ENCODE measurements at regions not wholly inside any gene's neighbourhood (a gene's known extent, or its start where the extent isn't known, plus 50 kb on each side); places are given as distances from the start of the nearest gene placed in this dataset.

DNA sequence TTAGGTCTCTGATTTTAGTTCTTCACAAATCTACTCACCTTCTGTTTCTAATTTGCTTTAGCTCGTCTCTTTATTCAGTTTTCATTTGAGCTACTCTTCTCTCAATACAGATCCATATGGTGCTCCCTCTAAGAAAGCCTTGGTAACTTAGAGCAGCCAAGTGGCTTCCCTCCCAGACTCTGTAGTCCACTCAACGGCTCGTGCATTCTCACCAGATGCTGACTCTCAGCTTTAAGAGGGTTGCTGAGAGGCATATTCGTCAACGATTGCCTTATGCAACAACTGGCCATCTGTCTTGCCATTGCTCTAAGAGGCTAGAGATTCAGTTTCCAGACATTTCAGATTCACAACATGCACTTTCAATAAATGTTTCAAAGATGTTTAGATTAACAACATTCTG is 785.8 kb upstream of the SLC10A2 start:
- no peaks in the 10 kb centered on the region for H3K4me1 Mint-ChIP-seq (ENCODE audit: low read depth)
- peaks cover 8% of the 10 kb centered on the region for H3K9me3 Mint-ChIP-seq (ENCODE audit: insufficient read depth)

DNA sequence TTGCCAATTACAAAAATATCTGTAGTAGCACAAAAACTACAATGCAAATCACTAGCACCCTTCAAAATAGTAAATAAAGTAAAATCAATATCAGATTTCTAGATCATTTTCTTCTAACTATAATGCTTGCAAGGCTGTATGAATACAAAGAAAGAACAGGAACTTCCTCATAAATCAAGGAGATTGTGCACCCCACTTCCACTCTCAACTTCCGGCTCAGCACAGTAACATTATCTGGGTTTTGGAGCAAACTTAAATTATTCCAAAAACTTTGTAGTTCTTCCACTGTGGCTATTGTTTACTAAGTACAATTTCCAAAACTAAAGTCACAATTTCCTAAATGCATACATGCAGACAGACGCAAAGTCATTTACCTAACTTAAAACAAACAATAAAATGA is 778.3 kb upstream of the SLC10A2 start:
- DNase-seq: no peak
- CTCF ChIA-PET: no interaction called here
- POLR2A ChIA-PET: no interaction called here
- Mint-ChIP-seq H3K4me1 (ENCODE audit: low read depth) (no peaks in the 10 kb centered on the region), H3K36me3 (ENCODE audit: low read depth) (no peaks in the 10 kb centered on the region), H3K27ac (no peak overlapping the region), H3K9me3 (ENCODE audit: insufficient read depth) (peaks cover 11% of the 10 kb centered on the region), H3K4me3 (no peak overlapping the region), H3K27me3 (ENCODE audit: low read depth) (no peaks in the 10 kb centered on the region)
- ATAC-seq: no peak

More for the DNA sequence above, 785.8 kb upstream of the SLC10A2 start:
- H3K36me3 Mint-ChIP-seq (ENCODE audit: low read depth): no peaks in the 10 kb centered on the region
- no peak overlapping the region for H3K27ac Mint-ChIP-seq
- CTCF ChIA-PET: no interaction called here
- no peak overlapping the region for H3K4me3 Mint-ChIP-seq
- no peak for ATAC-seq
- DNase-seq: no peak
- POLR2A ChIA-PET: no interaction called here
- H3K27me3 Mint-ChIP-seq (ENCODE audit: low read depth): no peaks in the 10 kb centered on the region

DNA sequence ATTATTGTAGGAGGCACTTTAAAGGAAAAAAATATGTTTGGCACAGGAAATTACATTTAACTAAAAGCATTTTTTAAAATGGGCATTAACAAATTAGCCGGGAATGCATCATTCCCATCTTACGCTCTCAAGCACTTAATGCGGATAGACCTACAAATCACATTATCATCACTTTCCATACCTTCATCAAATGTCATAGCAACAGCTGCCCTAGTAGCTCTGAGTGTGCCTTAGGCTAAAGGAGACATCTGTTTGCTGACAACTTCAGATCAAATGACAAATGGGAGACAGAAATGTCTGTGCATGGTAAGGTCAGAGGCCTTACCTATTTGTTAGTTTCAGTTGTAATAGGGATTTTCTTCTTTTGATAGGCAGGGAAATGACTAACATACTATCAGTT is 773.2 kb upstream of the SLC10A2 start:
- H3K4me3 Mint-ChIP-seq: no peak overlapping the region
- no peak overlapping the region for H3K27ac Mint-ChIP-seq
- H3K36me3 Mint-ChIP-seq (ENCODE audit: low read depth): no peaks in the 10 kb centered on the region
- ChIA-PET CTCF (no interaction called here), POLR2A (no interaction called here)
- H3K4me1 Mint-ChIP-seq (ENCODE audit: low read depth): no peaks in the 10 kb centered on the region
- no peak for ATAC-seq
- no peaks in the 10 kb centered on the region for H3K27me3 Mint-ChIP-seq (ENCODE audit: low read depth)
- no peak for DNase-seq
- peaks cover 2% of the 10 kb centered on the region for H3K9me3 Mint-ChIP-seq (ENCODE audit: insufficient read depth)

DNA sequence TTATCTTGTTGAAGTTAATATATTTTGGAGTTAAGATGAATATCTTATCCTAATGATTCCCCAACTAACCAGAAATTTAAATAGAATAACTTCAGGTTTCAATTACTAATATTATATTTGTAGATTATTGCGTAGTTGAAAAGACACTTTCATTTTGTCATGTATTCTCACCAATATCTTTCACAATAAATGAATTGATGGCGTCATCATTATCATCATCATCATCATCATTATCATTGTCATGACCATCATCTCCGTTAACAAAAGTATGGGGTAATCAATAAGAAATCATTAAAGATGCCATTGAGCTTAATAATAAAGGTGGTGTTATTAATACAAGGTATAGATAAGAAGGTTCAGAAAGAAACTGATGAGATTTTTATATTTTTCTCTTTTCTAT is 768.8 kb upstream of the SLC10A2 start:
- Mint-ChIP-seq H3K27me3 (ENCODE audit: low read depth) (no peaks in the 10 kb centered on the region), H3K36me3 (ENCODE audit: low read depth) (no peaks in the 10 kb centered on the region), H3K4me3 (no peak overlapping the region), H3K4me1 (ENCODE audit: low read depth) (no peaks in the 10 kb centered on the region), H3K27ac (no peak overlapping the region), H3K9me3 (ENCODE audit: insufficient read depth) (no peaks in the 10 kb centered on the region)
- ATAC-seq (no peak), DNase-seq (no peak)
- POLR2A ChIA-PET: no interaction called here
- CTCF ChIA-PET: no interaction called here

DNA sequence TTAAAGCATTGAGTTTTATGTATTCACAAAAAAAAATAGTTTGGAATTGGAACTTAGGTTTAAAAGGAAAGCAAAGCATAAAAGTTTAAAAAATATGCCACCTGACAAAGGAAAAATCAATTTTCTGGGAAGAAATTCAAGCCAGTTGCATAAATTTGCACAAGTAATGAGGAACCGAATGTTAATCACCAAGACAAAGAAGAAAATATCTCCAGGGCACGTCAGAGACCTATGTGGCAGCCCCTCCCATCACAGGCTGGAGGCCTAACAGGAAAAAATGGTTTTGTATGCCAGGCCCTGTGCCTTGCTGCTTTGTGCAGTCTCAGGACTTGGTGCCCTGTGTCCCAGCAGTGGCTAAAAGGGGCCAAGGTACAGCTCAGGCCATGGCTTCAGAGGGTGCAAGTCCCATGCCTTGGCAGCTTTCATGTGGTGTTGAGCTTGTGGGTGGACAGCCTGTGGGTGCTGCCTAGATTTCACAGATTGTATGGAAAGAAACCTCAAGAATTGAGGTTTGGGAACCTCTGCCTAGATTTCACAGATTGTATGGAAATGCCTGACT is 767.2 kb upstream of the SLC10A2 start:
- Mint-ChIP-seq H3K36me3 (ENCODE audit: low read depth) (no peaks in the 10 kb centered on the region), H3K4me3 (no peak overlapping the region), H3K27ac (no peak overlapping the region), H3K9me3 (ENCODE audit: insufficient read depth) (no peaks in the 10 kb centered on the region), H3K27me3 (ENCODE audit: low read depth) (no peaks in the 10 kb centered on the region), H3K4me1 (ENCODE audit: low read depth) (no peaks in the 10 kb centered on the region)
- ChIA-PET CTCF (no interaction called here), POLR2A (no interaction called here)
- ATAC-seq (no peak), DNase-seq (no peak)

DNA sequence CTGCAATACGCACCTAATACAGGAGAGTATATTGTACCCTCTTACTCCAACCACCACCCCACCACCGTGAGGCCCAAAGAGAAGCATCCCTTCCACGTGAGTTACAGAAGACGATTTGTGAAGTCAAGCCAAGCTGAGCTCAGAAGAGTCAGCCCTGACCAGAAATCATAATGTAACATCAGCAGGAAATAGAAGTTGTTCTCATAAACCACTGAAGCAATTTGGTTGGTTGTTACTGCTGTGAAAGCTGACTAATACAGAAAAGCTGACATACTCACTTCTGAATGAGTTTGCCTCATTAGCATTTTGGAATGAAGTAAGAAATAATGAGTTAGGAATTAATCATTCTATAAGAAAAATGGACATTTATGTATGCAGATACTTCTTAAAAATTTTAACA is 749.4 kb upstream of the SLC10A2 start:
- DNase-seq: no peak
- Mint-ChIP-seq H3K27me3 (ENCODE audit: low read depth) (no peaks in the 10 kb centered on the region), H3K4me3 (no peak overlapping the region), H3K4me1 (ENCODE audit: low read depth) (no peaks in the 10 kb centered on the region), H3K36me3 (ENCODE audit: low read depth) (no peaks in the 10 kb centered on the region), H3K27ac (no peak overlapping the region), H3K9me3 (ENCODE audit: insufficient read depth) (peaks cover 6% of the 10 kb centered on the region)
- no peak for ATAC-seq
- POLR2A ChIA-PET: no interaction called here
- CTCF ChIA-PET: no interaction called here

DNA sequence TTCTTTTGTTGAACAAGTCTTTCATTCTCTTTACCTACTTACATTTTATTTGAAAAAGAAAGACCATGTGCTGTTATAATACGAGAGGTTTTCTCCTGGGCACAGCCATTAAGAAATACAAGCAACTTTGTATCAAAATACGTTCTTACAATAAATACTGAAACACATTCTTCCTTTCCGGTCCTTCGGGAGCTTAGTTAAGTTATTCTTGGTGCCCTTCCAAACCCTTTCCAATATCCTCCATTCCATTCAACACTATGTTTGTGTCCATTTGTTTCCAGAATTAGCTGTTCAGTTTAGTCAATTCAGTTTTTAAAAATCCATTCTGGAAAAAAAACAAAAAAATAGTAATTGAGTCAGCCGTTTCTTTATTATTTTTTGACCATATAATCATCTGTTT is 746.8 kb upstream of the SLC10A2 start:
- no peak for ATAC-seq
- no peak for DNase-seq
- Mint-ChIP-seq H3K4me3 (no peak overlapping the region), H3K9me3 (ENCODE audit: insufficient read depth) (peaks cover 3% of the 10 kb centered on the region), H3K27ac (no peak overlapping the region), H3K27me3 (ENCODE audit: low read depth) (no peaks in the 10 kb centered on the region), H3K4me1 (ENCODE audit: low read depth) (no peaks in the 10 kb centered on the region), H3K36me3 (ENCODE audit: low read depth) (no peaks in the 10 kb centered on the region)
- POLR2A ChIA-PET: no interaction called here
- CTCF ChIA-PET: no interaction called here

DNA sequence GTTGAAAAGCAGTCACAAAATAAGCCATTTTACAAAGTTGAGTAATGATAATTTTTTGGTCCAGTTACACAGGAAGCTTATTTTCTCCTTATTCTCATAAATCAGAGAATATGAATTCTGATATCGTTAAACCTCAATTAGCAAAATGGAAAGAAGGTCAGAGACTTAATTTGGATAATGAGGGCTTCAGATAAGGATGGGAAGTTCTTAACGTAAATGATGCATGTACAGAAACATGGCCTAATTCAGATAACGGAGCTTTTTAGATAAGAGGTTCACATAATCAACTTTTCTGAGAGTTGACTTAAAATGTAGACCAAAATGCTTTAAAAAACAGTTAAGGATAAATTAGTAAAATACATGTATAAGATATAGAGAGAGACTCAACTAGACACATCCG is 746.3 kb upstream of the SLC10A2 start:
- Mint-ChIP-seq H3K27ac (no peak overlapping the region), H3K9me3 (ENCODE audit: insufficient read depth) (peaks cover 3% of the 10 kb centered on the region), H3K4me1 (ENCODE audit: low read depth) (no peaks in the 10 kb centered on the region), H3K36me3 (ENCODE audit: low read depth) (no peaks in the 10 kb centered on the region), H3K4me3 (no peak overlapping the region), H3K27me3 (ENCODE audit: low read depth) (no peaks in the 10 kb centered on the region)
- no peak for DNase-seq
- ATAC-seq: no peak
- POLR2A ChIA-PET: no interaction called here
- CTCF ChIA-PET: no interaction called here

DNA sequence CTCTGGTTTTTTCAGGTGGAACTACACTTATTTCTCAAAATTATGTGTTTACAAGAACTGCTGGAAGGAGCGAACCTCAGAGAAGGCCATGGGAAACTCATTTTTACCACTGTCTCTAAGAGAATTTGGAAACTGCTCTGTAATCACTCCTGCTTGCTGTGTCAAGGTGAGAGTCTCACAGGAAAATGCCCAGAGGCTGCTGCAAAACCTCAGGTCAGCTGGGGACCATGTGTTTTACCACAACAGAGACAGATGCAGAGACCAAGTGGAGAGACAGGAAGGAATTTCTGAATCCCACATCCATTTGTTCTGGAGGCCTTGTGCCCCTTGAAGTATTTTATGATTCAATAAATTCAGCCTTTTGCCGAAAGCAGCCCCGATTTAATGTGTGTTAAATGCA is 743.8 kb upstream of the SLC10A2 start:
- Mint-ChIP-seq H3K9me3 (ENCODE audit: insufficient read depth) (peaks cover 3% of the 10 kb centered on the region), H3K4me3 (no peak overlapping the region), H3K36me3 (ENCODE audit: low read depth) (no peaks in the 10 kb centered on the region), H3K27ac (no peak overlapping the region), H3K27me3 (ENCODE audit: low read depth) (no peaks in the 10 kb centered on the region), H3K4me1 (ENCODE audit: low read depth) (no peaks in the 10 kb centered on the region)
- ChIA-PET POLR2A (no interaction called here), CTCF (no interaction called here)
- no peak for ATAC-seq
- DNase-seq: no peak

DNA sequence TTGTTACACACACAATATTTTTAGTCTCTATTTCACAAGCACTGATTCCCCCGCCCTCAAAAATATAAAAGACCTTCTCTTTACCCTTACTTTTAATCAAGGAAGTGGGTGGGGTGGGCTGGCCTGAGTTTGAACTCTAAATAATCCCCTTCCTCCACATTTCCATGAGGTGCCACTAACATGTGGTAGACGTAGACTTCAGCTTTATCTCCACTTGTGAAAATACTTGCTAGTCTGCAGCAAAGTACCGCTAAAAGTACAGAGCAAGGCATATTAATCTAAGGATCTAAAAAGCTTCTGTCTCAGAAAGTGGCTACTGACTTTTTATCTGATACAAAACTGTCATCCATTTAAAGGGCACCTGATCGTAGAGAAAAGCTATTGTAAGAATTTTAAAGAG is 739.6 kb upstream of the SLC10A2 start:
- POLR2A ChIA-PET: no interaction called here
- Mint-ChIP-seq H3K36me3 (ENCODE audit: low read depth) (no peaks in the 10 kb centered on the region), H3K4me3 (no peak overlapping the region), H3K9me3 (ENCODE audit: insufficient read depth) (peaks cover 3% of the 10 kb centered on the region), H3K27me3 (ENCODE audit: low read depth) (no peaks in the 10 kb centered on the region), H3K4me1 (ENCODE audit: low read depth) (no peaks in the 10 kb centered on the region), H3K27ac (no peak overlapping the region)
- CTCF ChIA-PET: interaction anchor here (0.6 kb wide), 1 partner anchor 1780 kb away, joined by 3 read pairs; no protein-coding TSS in a partner anchor
- ATAC-seq: no peak
- DNase-seq: no peak

DNA sequence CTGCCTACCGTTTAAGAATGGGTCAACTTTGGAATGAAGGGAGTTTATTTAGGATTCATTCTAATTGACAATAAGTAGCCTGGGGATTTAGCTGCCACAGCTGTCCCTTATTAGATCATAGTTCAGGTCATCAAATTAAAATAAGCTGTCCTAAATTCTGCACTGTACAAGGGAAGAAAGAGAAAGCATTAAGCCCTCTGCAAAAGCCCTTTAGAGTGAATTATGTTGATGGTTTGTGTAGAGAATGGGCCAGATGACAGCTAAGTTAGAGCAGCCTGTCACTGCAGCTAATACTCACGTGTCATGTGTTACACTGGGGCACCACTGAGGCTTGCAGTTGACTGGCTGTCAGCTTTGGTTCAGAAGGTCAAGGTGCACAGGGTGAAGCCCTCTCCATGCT is 737.1 kb upstream of the SLC10A2 start:
- no peak overlapping the region for H3K4me3 Mint-ChIP-seq
- ChIA-PET CTCF (no interaction called here), POLR2A (no interaction called here)
- ATAC-seq (no peak), DNase-seq (no peak)
- H3K4me1 Mint-ChIP-seq (ENCODE audit: low read depth): no peaks in the 10 kb centered on the region
- no peaks in the 10 kb centered on the region for H3K27me3 Mint-ChIP-seq (ENCODE audit: low read depth)
- H3K36me3 Mint-ChIP-seq (ENCODE audit: low read depth): no peaks in the 10 kb centered on the region
- H3K9me3 Mint-ChIP-seq (ENCODE audit: insufficient read depth): no peaks in the 10 kb centered on the region
- H3K27ac Mint-ChIP-seq: no peak overlapping the region

DNA sequence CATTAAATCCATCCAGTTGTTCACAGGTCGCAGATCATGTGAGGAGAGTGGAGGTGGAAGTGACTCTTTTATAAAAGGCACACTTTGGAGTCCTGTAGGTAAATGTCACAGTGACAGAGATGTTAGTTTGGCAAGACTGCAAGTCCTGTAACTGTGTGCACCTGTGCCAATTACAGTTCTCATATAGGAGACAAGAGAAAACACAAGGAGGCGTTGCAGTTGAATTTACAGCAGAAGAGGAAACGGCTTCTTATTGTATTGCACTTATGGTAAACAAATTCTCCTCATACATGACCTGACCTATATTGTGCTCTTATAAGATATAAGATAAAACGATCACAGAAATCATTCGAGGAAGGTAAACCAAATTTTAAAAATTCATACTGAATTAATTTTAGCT is 732.8 kb upstream of the SLC10A2 start:
- Mint-ChIP-seq H3K27me3 (ENCODE audit: low read depth) (no peaks in the 10 kb centered on the region), H3K36me3 (ENCODE audit: low read depth) (no peaks in the 10 kb centered on the region), H3K4me1 (ENCODE audit: low read depth) (no peaks in the 10 kb centered on the region), H3K27ac (no peak overlapping the region), H3K4me3 (no peak overlapping the region), H3K9me3 (ENCODE audit: insufficient read depth) (no peaks in the 10 kb centered on the region)
- DNase-seq: no peak
- ChIA-PET CTCF (no interaction called here), POLR2A (no interaction called here)
- ATAC-seq: no peak

DNA sequence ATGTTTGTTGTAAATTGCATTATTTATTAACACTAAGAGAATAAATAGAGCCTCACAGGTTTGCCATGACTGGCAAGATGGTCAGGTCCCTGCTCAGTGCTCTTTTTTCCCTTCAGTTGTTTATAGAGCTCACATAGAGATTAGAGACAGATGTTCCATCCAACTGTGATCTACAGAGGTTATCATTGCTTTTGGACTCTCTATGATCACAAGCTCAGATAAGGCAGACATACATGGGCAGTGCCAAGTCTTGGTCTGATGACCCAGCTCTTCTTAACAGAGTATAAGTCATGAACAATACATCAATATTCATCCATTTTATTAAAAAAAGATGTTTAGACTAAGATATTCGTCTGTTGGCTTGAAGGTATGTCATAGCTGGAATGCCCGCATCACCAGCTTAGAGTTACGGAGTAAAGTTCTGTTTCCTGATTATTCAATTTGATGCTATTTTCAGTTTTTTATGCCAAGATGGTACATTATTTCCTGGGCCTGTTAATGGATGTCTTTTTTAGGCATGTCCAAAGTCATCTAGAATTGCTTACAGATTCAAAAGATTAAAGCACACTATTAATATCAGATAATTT is 729.8 kb upstream of the SLC10A2 start:
- DNase-seq (no peak), ATAC-seq (no peak)
- Mint-ChIP-seq H3K9me3 (ENCODE audit: insufficient read depth) (no peaks in the 10 kb centered on the region), H3K36me3 (ENCODE audit: low read depth) (no peaks in the 10 kb centered on the region), H3K4me1 (ENCODE audit: low read depth) (no peaks in the 10 kb centered on the region), H3K27ac (no peak overlapping the region), H3K4me3 (no peak overlapping the region), H3K27me3 (ENCODE audit: low read depth) (no peaks in the 10 kb centered on the region)
- CTCF ChIA-PET: no interaction called here
- POLR2A ChIA-PET: no interaction called here
